ENCODE measurements at regions not wholly inside any gene's neighbourhood (a gene's known extent, or its start where the extent isn't known, plus 50 kb on each side); places are given as distances from the start of the nearest gene placed in this dataset.
"Not testable (repeated sequence)": the region's sequence is repeated elsewhere in the genome, so short reads cannot be mapped to it uniquely, and the experiment has no call there.

GRCh38 chr4:19494961-19495360 lies 756.7 kb upstream of the SLIT2 start:
- no peak for DNase-seq

- DNase-seq = no peak
Observed at GRCh38 chr4:19492606-19493005, 759.1 kb upstream of the SLIT2 start.

DNA sequence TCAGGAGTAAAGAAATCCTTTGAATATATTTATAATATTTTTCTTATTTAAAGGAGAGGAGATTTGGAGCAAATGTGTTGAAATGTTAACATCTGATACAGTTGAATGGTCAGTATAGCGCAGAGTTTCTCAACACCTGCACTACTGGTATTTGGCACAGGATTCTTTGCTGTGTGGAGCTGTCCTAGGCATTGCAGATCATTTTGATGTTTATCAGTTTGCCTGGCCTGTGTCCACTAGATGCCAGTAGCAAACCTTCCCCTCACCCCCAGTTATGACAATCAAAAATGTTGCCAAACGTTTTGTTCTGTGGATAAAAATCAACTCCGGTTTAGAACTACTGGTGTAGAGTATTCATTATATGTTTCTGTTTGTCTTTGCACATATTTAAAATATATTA lies 765.3 kb upstream of the SLIT2 start:
- DNase-seq = no peak

DNA sequence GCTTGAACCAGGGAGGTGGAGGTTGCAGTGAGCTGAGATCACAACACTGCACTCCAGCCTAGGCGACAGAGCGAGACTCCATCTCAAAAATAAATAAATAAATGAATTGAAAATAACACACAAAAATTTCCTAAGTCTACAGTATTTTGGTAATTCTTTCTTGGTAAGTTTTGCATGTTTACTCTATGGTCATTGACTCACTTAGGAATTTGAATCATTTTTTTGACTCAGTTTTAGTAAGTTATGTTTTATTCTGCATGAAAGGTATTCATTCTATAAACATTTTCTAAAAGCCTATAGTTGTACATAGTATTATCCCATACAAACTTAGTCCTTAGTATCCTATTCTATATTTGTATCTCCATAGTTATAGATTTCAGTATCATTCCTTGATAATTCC lies 772.9 kb upstream of the SLIT2 start:
- no peak for DNase-seq

DNA sequence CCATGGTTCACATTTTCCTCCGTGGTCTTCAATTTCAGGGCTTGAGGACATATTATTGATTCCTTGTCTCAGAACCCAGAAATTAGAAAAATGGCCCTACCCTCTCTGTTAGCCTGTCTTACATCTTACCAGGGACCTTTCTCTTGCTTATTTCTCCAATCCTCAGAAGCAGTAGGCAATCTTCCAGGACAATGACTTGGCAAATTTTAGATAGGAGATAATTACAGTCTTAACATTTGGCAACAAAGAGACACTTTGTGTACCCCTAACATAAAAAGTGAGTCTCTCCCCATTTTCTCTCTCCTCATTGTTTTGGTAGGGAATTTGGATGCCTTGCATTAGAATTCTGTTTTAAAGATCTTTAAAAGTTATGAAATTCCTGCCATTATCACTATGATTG lies 778.1 kb upstream of the SLIT2 start:
- DNase-seq = no peak

DNA sequence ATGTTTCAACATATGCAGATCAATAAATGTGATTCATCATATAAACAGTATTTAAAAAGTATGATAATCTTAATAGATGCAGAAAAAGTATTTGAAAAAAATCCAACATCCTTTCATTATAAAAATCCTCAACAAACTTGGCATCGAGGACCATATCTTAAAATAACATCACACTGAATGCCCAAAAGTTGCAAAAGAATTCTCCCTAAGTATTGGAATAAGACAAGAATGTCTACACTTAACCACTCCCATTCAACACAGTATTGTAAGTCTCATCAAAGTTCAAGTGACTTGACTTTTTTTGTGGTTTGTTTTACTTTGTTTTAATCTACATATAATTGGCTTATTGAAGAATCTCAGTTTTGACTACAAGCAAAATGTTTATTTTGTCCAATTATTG lies 779.0 kb upstream of the SLIT2 start:
- DNase-seq = no peak

- DNase-seq = not testable (repeated sequence)
Observed at GRCh38 chr4:19470001-19470400, 781.7 kb upstream of the SLIT2 start.

- no peak for DNase-seq
Observed at GRCh38 chr4:19462117-19462516, 789.6 kb upstream of the SLIT2 start.

DNA sequence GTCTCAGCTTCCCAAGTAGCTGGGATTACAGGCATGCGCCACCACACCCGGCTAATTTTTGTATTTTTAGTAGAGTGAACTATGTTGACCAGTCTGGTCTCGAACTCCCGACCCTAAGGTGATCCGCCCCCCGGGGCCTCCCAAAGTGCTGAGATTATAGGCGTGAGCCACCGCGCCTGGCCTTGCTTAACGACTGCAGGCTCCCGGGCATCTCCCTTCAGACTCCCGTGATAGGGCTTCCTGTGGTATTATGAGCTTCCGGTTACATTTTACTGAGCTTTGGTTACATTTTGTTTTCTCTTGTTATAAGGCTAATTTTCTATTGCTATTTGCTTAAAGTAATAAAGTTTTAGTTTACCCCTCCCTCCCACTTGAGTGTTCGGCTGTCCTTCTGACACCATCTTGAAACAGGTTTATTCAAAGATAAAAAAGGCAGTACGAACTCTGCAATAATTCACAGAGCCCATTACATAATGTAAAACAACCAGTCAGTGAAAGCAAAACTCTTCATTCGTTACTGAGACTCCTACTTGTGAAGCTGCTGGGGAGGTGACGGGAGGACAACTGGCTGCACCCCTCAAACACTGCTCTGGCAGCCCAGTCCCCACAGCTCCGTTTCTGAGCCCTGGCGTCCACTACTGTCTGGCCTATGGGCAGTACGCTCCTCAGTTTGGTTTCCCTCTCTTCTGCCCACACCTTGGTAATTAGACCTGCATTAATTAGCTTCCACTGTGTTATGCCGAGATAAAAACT lies 795.7 kb upstream of the SLIT2 start:
- no peak for DNase-seq

DNA sequence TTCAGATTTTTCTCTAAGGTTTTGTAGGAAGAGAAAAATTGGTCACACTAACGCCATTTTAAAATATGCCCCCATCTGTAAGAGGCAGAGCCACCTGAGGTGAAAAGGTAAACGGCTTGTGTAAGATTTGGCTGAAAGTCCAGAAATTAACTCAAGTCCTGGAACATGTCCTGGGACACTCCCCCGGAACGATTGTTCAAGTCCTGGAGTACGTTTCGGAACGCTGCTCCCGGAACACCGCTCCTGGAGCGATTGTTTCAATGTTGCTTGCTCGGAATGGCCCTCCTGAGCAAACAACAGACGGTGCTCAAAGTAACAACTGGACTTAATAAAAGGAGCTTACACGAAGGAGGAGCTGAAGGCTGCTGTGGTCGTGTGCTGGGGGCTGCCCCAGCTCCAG lies 796.5 kb upstream of the SLIT2 start:
- no peak for DNase-seq

GRCh38 chr4:19438233-19438632 lies 813.5 kb upstream of the SLIT2 start:
- DNase-seq = no peak

- DNase-seq = no peak
Observed at GRCh38 chr4:19437008-19437407, 814.7 kb upstream of the SLIT2 start.

DNA sequence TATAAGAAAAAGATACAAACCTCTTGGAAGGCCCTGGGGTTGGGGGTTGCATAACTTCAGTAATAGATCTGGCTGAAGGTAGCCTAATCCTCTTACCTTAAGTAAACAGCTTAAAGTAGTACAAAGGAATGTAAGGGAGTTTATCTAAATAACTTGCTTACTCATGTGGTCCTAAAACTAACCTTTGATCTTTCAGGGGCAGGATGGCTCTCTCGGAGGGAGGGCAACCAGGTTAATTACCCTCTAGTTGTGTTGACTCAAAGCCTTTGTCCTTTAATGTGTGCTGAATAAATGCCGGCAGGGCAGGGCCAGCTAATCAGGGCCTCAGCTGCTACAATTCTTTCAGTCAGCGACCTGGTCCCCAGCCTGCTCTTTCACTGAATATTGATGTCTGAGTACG lies 822.0 kb upstream of the SLIT2 start:
- DNase-seq = no peak

- DNase-seq = no peak
Observed at GRCh38 chr4:19425146-19425545, 826.6 kb upstream of the SLIT2 start.

GRCh38 chr4:19417256-19417655 lies 834.4 kb upstream of the SLIT2 start:
- DNase-seq = no peak

DNA sequence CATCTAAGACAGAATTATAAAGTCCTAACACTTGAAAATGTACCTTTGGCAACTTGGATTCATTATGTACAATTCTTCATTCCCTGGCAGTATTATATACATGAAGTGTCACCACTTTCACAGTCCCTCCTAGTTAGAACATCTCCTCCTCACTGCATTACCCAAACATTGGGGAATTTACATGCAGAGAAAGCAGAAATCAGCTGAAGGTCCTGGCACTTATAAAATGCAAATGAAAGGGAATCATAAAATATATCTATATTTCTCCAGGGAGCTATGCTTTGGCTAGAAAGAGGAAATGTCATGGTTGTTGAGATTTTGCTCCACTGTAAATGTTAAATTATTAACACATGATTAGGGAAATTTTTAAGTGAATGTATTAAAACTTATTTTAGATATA lies 835.6 kb upstream of the SLIT2 start:
- no peak for DNase-seq

DNA sequence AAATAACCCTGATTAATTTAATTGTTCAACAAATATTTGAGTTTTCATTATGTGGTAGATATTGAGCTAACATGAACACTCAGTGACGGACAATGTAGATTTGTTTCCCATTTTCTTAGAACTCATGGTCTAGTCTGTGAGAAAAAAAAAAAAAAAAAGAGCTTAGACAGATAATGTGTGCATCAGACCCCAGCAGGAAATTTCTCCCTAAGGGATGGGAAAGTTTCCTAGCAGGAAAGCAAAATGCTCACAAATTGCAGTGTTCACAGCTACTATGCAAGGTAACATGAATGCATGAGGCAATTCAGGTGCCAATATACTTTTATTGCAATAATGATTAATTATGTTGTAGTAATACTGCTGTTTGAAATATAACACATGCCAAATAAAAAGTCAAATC lies 843.2 kb upstream of the SLIT2 start:
- no peak for DNase-seq

GRCh38 chr4:19406789-19407188 lies 844.9 kb upstream of the SLIT2 start:
- DNase-seq = no peak

- DNase-seq = no peak
Observed at GRCh38 chr4:19403786-19404370, 847.8 kb upstream of the SLIT2 start.

GRCh38 chr4:19402581-19403065 lies 849.1 kb upstream of the SLIT2 start:
- DNase-seq = no peak

DNA sequence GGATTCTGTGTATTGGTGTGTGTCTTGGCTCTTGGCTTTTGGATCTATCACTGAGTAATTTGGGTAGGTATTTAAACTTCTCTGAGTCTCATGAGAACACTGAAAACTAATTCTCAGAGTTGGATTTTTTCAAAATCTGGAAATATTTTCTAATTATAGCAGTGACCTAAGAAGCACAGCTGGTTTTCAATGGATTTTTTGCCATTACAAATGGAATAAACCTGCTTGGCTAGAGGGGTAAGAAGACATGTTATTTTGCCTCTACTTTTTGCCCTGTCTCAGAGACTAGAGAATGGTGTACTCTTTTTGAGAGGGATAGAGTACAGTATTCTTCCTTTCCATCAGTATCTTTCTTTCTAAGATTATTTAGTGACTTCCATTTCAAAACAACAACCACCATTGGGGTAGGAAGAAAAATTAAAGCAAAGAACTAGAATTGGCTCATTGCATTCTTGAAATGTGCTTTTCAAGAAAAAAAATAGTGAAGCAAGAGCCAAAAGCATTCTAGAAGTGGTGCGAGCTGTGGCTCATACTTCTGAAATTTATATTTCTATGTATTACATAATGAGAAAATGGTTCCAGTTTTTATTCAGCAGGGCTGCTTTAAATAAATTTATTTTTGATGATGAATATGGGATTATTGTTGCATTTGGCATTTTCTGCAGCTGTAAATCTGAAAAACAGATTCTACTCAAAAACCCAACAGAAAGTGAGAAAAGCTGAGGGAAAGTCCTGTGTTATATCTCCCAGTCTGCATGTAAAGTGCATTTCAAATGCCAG lies 850.2 kb upstream of the SLIT2 start:
- DNase-seq = no peak

DNA sequence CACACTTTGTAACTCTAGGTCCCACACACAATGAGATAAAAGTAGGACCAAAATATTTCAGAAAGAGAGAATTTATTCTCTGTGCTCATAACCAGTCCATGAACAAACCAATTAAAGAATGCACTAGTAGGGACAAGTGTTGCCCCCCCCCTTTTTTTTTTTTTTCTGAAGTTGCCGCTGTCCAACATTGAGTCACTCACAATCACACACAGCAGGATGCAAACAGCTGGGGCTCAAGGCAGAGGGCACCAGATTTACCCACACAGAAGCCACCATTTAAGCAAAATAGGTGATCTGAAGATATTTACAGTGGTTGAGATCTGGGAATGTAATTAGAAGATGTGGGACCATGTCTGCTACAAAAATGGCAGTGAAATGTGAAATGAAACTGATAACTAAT lies 850.9 kb upstream of the SLIT2 start:
- DNase-seq = no peak

GRCh38 chr4:19399001-19399400 lies 852.7 kb upstream of the SLIT2 start:
- DNase-seq = no peak

DNA sequence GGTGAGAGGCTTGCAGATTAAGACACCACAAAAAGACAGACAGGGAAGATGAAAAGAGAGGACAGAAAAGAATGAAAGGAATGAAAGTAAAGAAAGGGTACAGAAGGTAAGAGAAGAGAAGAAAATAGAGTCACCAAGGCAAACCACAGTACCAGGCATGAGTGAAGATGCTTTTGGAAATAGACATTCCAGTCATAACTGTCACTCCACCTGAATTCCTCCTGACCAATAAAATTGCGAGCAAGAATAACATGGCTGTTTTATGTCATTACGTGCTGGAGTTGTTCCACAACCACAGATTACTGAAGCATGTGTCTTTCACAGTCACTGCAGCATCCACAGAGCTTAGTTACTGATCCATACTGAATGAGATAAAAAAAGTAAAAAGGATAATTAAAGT lies 864.9 kb upstream of the SLIT2 start:
- DNase-seq = no peak

Measured in MV-4-11 (cell line).